IMR-90 (cell line): ENCODE measurements at regions not wholly inside any gene's neighbourhood (a gene's known extent, or its start where the extent isn't known, plus 50 kb on each side); places are given as distances from the start of the nearest gene placed in this dataset.

Source experiments
- ATAC-seq: fragments of 200-7000 bp; cut with Tn5 transposase; 2 replicates; pipeline ENCODE4 v1.9.1; 2020; ENCODE audit warnings: low read depth, mild to moderate bottlenecking, moderate library complexity
- BruUV-seq: library from RNA; stranded (reverse); fragments of 400-500 nt; replicated peaks from 2 replicates; lab custom pipeline; 2021; lab: Mats Ljungman, UMichigan
- CTCF ChIA-PET: fragments of 300-600 bp; formaldehyde crosslinking; extraction: SDS; loops from one replicate; lab custom pipeline; 2021; ENCODE audit warnings: antibody characterized with exemption; lab: Yijun Ruan, JAX
- POLR2A ChIA-PET: fragments of 300-600 bp; sonication (Branson Sonifier 250); formaldehyde crosslinking; loops from one replicate; lab custom pipeline; 2022; ENCODE audit warnings: antibody characterized with exemption; ENCODE audit not compliant: unreplicated experiment; lab: Charles Lee
- DNase-seq: peaks from one replicate; pipeline ENCODE4 v3.0.0; 2013
- H2AFZ ChIP-seq: replicated peaks from 2 replicates; pipeline ENCODE3; 2013; ENCODE audit warnings: low read length, mild to moderate bottlenecking; ENCODE audit not compliant: poor library complexity
- H2AK5ac ChIP-seq: 2 replicates; pipeline ENCODE4 v1.6.1; 2013; ENCODE audit warnings: low read depth, low read length, inconsistent platforms
- H2AK9ac ChIP-seq: replicated peaks from 2 replicates; pipeline ENCODE3; 2013; ENCODE audit warnings: mild to moderate bottlenecking, low read depth, low read length, moderate library complexity; ENCODE audit not compliant: poor library complexity
- H2BK120ac ChIP-seq: 2 replicates; pipeline ENCODE4 v1.6.1; 2013; ENCODE audit warnings: low read depth, low read length, inconsistent platforms
- H2BK15ac ChIP-seq: 3 replicates; pipeline ENCODE4 v1.6.1; 2013; ENCODE audit warnings: low read depth, low read length, inconsistent platforms
- H2BK20ac ChIP-seq: 2 replicates; pipeline ENCODE4 v1.6.1; 2013; ENCODE audit warnings: low read depth, mild to moderate bottlenecking, inconsistent platforms, low read length, moderate library complexity
- H2BK5ac ChIP-seq: 2 replicates; pipeline ENCODE4 v1.6.1; 2013; ENCODE audit warnings: mild to moderate bottlenecking, low read depth, low read length, inconsistent platforms; ENCODE audit not compliant: poor library complexity, severe bottlenecking
- H3K14ac ChIP-seq: replicated peaks from 2 replicates; pipeline ENCODE4 v1.6.1; 2013; ENCODE audit warnings: low read depth, low read length, inconsistent platforms
- H3K18ac ChIP-seq: 2 replicates; pipeline ENCODE4 v1.6.1; 2013; ENCODE audit warnings: low read depth, low read length, control low read depth
- H3K23ac ChIP-seq: 2 replicates; pipeline ENCODE4 v1.6.1; 2013; ENCODE audit warnings: low read depth, low read length, inconsistent platforms
- H3K27ac ChIP-seq: 2 replicates; pipeline ENCODE4 v1.5.1; 2013; ENCODE audit warnings: mild to moderate bottlenecking, control low read depth, low read length; ENCODE audit not compliant: insufficient read depth
- H3K27me3 ChIP-seq: 2 replicates; pipeline ENCODE4 v1.6.1; 2013; ENCODE audit warnings: low read length; ENCODE audit not compliant: control insufficient read depth, insufficient read depth
- H3K36me3 ChIP-seq: 2 replicates; pipeline ENCODE4 v1.6.1; 2013; ENCODE audit warnings: low read length, mixed read lengths; ENCODE audit not compliant: control insufficient read depth, insufficient read depth
- H3K4ac ChIP-seq: 2 replicates; pipeline ENCODE4 v1.6.1; 2013; ENCODE audit warnings: low read depth, low read length, inconsistent platforms
- H3K4me1 ChIP-seq: 2 replicates; pipeline ENCODE4 v1.6.1; 2013; ENCODE audit warnings: low read length, mixed read lengths; ENCODE audit not compliant: control insufficient read depth, insufficient read depth
- H3K4me2 ChIP-seq: 2 replicates; pipeline ENCODE4 v1.6.1; 2013; ENCODE audit warnings: low read depth, mild to moderate bottlenecking, control low read depth, low read length, moderate library complexity
- H3K4me3 ChIP-seq: 2 replicates; pipeline ENCODE4 v1.5.1; 2013; ENCODE audit warnings: low read depth, mild to moderate bottlenecking, control low read depth, low read length, moderate library complexity; ENCODE audit not compliant: insufficient read depth
- H3K56ac ChIP-seq: 2 replicates; pipeline ENCODE4 v1.6.1; 2013; ENCODE audit warnings: low read length, inconsistent platforms; ENCODE audit not compliant: insufficient read depth; ENCODE audit errors: extremely low read depth
- H3K79me1 ChIP-seq, 2 experiments: 2 replicates each; pipeline ENCODE4 v1.6.1; 2013; ENCODE audit warnings: low read length in 2 of 2, inconsistent platforms in 1 of 2, low read depth in 1 of 2
- H3K9ac ChIP-seq: 2 replicates; pipeline ENCODE4 v1.6.1; 2013; ENCODE audit warnings: low read depth, low read length, control low read depth
- H3K9me1 ChIP-seq: 2 replicates; pipeline ENCODE4 v1.6.1; 2013; ENCODE audit warnings: low read length, inconsistent platforms; ENCODE audit not compliant: insufficient read depth
- H3K9me3 ChIP-seq: 2 replicates; pipeline ENCODE4 v1.6.1; 2013; ENCODE audit warnings: low read length; ENCODE audit not compliant: control insufficient read depth, insufficient read depth
- H4K20me1 ChIP-seq: 2 replicates; pipeline ENCODE4 v1.6.1; 2013; ENCODE audit warnings: low read length, inconsistent platforms; ENCODE audit not compliant: insufficient read depth
- H4K5ac ChIP-seq: 2 replicates; pipeline ENCODE4 v1.6.1; 2013; ENCODE audit warnings: mild to moderate bottlenecking, low read depth, low read length, control low read depth
- H4K8ac ChIP-seq, 2 experiments: 2 replicates each; pipeline ENCODE4 v1.6.1; 2013; ENCODE audit warnings: low read depth in 2 of 2, low read length in 2 of 2, control low read depth in 1 of 2, inconsistent platforms in 1 of 2
- H4K91ac ChIP-seq: 2 replicates; pipeline ENCODE4 v1.6.1; 2013; ENCODE audit warnings: low read depth, low read length, inconsistent platforms; ENCODE audit not compliant: insufficient read depth
- CEBPB ChIP-seq: IDR thresholded peaks from 2 replicates; pipeline ENCODE4 v1.6.1; 2012; ENCODE audit warnings: low read depth, low read length, improper control_type of control experiment
- FOS ChIP-seq: fragments of 150-350 bp; IDR thresholded peaks from 2 replicates; pipeline ENCODE4 v1.6.1; 2016; ENCODE audit warnings: low read depth, low read length
- MXI1 ChIP-seq: IDR thresholded peaks from 2 replicates; pipeline ENCODE4 v1.6.1; 2012; ENCODE audit warnings: low read depth, mild to moderate bottlenecking, low read length, moderate library complexity, borderline replicate concordance
- NFE2L2 ChIP-seq: fragments of 150-350 bp; IDR thresholded peaks from 2 replicates; pipeline ENCODE4 v1.6.1; 2016; ENCODE audit warnings: low read depth, mild to moderate bottlenecking, low read length
- POLR2A ChIP-seq: IDR thresholded peaks from 2 replicates; pipeline ENCODE4 v1.6.1; 2012; ENCODE audit warnings: mild to moderate bottlenecking, low read depth, low read length
- RFX5 ChIP-seq: IDR thresholded peaks from 2 replicates; pipeline ENCODE4 v1.8.0; 2012; ENCODE audit warnings: low read depth, mild to moderate bottlenecking, low read length, moderate library complexity
- WGBS, 2 experiments: methylation state at CpG; one replicate each; pipeline versions ENCODE4 v1.1.5 to v1.1.7; 2013; ENCODE audit warnings: missing lambda C conversion rate in 2 of 2; ENCODE audit not compliant: insufficient read length in 1 of 2; ENCODE audit errors: extremely low coverage in 2 of 2; 5-methylcytosine and 5-hydroxymethylcytosine counted together
- dilution Hi-C: fragments of 300-500 bp; cut with HindIII; formaldehyde crosslinking; loops from one replicate; pipeline ENCODE4 v1.14.3; 2018; ENCODE audit warnings: low sequenced_read_pairs; ENCODE audit not compliant: unreplicated experiment
- in situ Hi-C: fragments of 300-500 bp; cut with MboI; formaldehyde crosslinking; loops from 3 replicates; pipeline ENCODE4 v1.14.3; 2019; ENCODE audit warnings: low sequenced_read_pairs, inconsistent platforms, mixed read lengths
- intact Hi-C: fragments of 100-400 bp; cut with micrococcal nuclease; formaldehyde crosslinking; loops from 2 replicates; pipeline ENCODE4 v1.10.0; 2022

- CTCF ChIA-PET = no interaction called here
Measured at GRCh38 chr6:21438986-21439352, 154.6 kb upstream of the SOX4 start.

More at GRCh38 chr6:21438986-21439352, 154.6 kb upstream of the SOX4 start:
- in situ Hi-C loops (no loop called here), dilution Hi-C loops (no loop called here), intact Hi-C loops (no loop called here)
- H3K27ac ChIP-seq = no peak overlapping the region
- H4K91ac ChIP-seq = no peak overlapping the region
- H2BK20ac ChIP-seq = no peak overlapping the region
- no peak overlapping the region for H3K56ac ChIP-seq
- BruUV-seq = no TSS peak
- H3K9me1 ChIP-seq = no peaks in the 10 kb centered on the region
- H2AFZ ChIP-seq = no peak overlapping the region
- no peak overlapping the region for H4K5ac ChIP-seq
- no peak overlapping the region for H2AK5ac ChIP-seq
- DNase-seq (no peak), ATAC-seq (no peak)
- H3K4me3 ChIP-seq = no peak overlapping the region
- H3K36me3 ChIP-seq = no peaks in the 10 kb centered on the region
- POLR2A ChIA-PET = interaction anchor here (0.6 kb wide), 1 partner anchor 155 kb away, joined by 3 read pairs; the partner anchor contains the start of gene SOX4
- no peak overlapping the region for H3K14ac ChIP-seq
- no peak overlapping the region for H3K23ac ChIP-seq
- no CpG with 5 or more reads among the region's 2 CpGs for WGBS, 2 experiments
- H4K20me1 ChIP-seq = no peaks in the 10 kb centered on the region
- H2BK15ac ChIP-seq = no peak overlapping the region
- H3K4ac ChIP-seq = no peak overlapping the region
- no peak for TF ChIP-seq POLR2A
- TF ChIP-seq NFE2L2 = no peak
- no peak for TF ChIP-seq RFX5
- no peak for TF ChIP-seq CEBPB
- TF ChIP-seq MXI1 = no peak
- no peak for TF ChIP-seq FOS
- no peak overlapping the region for H2BK120ac ChIP-seq
- H2AK9ac ChIP-seq = no peak overlapping the region
- H3K27me3 ChIP-seq = no peaks in the 10 kb centered on the region
- no peaks in the 10 kb centered on the region for H3K9me3 ChIP-seq
- H3K4me1 ChIP-seq = no peaks in the 10 kb centered on the region
- no peak overlapping the region for H3K9ac ChIP-seq
- no peak overlapping the region for H3K18ac ChIP-seq
- no peak overlapping the region for H2BK5ac ChIP-seq
- H3K79me1 ChIP-seq = no peaks in the 10 kb centered on the region
- H3K4me2 ChIP-seq = no peak overlapping the region
- H4K8ac ChIP-seq = no peak overlapping the region
